OCI-LY1 (cell line): ENCODE measurements at regions not wholly inside any gene's neighbourhood (a gene's known extent, or its start where the extent isn't known, plus 50 kb on each side); places are given as distances from the start of the nearest gene placed in this dataset.

Experiments used
- EZH2 ChIP-seq: fragments of 200-600 bp; sonication (generic), shearing (Covaris generic); IDR thresholded peaks from 2 replicates; pipeline ENCODE4 v1.8.0; 2017; ENCODE audit warnings: borderline replicate concordance, mixed run types, mild to moderate bottlenecking, antibody characterized with exemption, low read length, moderate library complexity, mixed read lengths
- TF ChIP-seq, protein P1 (sequence below): fragments of 200-600 bp; sonication (generic), shearing (Covaris generic); IDR thresholded peaks from 2 replicates; pipeline ENCODE4 v1.5.1; 2017; ENCODE audit warnings: mild to moderate bottlenecking, antibody characterized with exemption, low read length, moderate library complexity, mixed read lengths

DNA sequence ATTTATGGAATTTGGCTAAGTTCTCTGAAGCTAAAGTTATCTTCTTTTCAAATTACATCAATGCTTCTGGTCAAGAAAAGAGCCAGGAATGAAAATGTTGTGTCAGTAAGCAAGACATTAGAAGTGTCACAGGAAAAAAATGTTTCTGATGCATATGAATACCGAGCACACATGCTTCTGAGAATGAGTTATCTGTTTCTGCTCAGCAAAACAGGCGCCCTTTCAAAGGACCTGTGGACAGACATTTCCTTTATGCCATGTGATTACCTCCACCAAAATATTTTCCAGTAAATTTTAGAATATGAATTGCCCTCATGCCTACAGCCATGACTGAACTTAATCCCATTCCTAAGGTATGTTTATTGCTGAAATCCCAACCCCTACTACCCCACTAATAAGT lies 55.4 kb upstream of the RNF180 start:
- TF ChIP-seq, protein P1, sequence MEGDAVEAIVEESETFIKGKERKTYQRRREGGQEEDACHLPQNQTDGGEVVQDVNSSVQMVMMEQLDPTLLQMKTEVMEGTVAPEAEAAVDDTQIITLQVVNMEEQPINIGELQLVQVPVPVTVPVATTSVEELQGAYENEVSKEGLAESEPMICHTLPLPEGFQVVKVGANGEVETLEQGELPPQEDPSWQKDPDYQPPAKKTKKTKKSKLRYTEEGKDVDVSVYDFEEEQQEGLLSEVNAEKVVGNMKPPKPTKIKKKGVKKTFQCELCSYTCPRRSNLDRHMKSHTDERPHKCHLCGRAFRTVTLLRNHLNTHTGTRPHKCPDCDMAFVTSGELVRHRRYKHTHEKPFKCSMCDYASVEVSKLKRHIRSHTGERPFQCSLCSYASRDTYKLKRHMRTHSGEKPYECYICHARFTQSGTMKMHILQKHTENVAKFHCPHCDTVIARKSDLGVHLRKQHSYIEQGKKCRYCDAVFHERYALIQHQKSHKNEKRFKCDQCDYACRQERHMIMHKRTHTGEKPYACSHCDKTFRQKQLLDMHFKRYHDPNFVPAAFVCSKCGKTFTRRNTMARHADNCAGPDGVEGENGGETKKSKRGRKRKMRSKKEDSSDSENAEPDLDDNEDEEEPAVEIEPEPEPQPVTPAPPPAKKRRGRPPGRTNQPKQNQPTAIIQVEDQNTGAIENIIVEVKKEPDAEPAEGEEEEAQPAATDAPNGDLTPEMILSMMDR, result no peak
- no peak for TF ChIP-seq EZH2
